GM21576 (cell line): ENCODE measurements at regions not wholly inside any gene's neighbourhood (a gene's known extent, or its start where the extent isn't known, plus 50 kb on each side); places are given as distances from the start of the nearest gene placed in this dataset.

Source experiments
- ATAC-seq: cut with Tn5 transposase; IDR thresholded peaks from one replicate; pipeline ENCODE4 v1.9.1; 2021; ENCODE audit warnings: mild to moderate bottlenecking, moderate library complexity; ENCODE audit not compliant: unreplicated experiment

DNA sequence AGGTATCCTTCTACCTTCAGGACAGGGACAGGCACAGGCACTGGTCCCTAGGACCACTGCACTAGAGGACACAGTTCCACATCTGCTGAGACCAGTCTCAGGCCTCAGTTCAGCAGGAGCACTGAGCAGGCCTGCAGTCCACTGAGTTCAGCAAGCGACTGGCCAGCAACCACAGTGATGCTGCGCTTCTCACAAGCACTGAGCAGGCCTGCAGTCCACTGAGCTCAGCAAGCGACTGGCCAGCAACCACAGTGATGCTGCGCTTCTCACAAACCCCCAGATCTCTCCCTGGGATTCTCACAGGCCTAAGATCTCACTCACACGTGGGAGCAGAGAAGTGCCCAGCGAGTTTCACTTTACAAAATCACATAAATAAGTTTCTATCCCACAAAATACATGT lies 140.6 kb downstream of the IRS2 start:
- no peak for ATAC-seq

DNA sequence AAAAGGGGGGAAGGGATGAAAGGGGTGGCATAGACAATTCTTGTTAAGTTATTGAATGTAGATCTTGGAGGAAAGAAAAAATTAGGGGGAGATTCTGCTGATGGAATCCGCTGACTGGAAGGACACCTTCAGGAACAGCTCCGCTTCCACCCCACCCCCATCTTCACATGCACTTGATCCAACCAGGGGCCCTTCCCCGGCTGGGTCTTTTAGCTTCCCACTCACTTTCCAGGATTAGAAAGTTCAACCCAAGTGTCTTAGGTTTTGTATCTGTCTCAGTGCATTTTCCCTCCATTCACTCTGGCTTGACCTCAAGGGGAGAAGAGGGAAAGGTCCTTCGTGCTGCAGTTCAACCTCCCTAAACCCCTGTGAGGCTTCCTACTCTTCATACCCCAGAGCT lies 141.4 kb downstream of the IRS2 start:
- no peak for ATAC-seq

DNA sequence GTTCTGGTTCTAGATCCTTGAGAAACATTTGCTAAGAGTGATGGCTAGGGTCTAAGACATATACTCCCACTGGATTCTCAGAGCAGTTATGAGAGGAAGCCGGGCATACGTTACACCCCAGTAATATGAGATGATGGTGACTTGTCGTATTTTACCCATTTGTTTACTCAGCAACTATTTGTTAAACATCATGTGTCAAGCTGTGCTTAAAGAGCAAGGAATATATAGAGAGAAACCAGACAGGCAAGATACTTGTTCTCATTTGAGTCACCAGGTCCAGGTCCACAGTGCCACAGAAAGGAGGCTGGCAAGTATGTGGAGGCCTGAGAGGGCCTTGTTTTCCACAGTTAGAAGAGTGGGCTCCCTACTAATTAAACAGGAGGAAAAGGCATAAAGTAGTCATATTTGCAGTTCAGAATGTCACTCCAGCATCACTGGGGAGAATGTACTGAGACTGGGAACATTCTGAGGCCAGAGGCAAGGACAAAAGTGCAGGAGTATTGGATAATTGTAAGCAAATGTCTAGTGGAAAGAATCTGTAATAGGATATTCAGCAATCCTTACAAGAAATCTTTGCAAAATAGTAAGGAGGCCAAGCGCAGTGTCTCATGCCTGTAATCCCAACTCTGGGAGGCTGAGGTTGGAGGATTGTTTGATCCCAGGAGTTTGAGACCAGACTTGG lies 142.2 kb downstream of the IRS2 start:
- ATAC-seq: no peak

DNA sequence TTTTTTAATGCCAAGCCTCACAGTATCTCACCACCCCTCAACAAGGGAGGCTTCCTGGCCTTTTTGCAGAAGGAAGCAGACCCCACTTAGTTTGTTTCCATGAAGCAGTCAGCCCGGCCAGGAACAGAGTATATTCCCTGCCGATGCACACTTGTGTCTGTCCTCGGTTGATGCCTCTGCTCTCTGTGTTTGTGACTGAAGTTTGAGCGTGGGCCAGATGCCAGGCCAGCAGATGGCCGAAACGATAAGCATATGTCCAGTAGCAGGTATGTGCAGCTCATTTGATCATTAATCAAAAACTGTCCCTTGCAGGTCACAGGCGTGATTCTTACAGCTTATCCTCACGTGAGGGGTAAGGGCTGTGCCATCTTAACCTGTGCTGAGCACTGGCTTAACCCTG lies 144.0 kb downstream of the IRS2 start:
- ATAC-seq: no peak

DNA sequence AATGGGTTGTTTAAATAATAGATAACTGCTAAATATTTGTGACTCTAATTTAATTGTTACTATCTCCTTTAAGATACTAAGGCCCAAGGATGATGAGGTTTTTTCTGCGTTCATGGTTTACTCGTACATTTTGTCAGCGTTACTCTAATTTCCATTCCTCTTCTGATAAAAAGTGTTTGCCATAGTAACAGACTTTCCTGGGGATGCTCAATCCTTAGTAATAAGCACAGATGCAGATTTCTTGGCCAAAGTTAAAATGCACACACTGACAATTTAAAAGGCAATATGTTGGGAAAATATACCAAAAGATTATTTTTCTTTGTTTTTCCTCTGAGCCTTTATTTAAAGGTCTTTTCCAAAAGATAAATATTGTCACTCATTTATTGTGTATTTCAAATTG lies 149.6 kb downstream of the IRS2 start:
- ATAC-seq: no peak

DNA sequence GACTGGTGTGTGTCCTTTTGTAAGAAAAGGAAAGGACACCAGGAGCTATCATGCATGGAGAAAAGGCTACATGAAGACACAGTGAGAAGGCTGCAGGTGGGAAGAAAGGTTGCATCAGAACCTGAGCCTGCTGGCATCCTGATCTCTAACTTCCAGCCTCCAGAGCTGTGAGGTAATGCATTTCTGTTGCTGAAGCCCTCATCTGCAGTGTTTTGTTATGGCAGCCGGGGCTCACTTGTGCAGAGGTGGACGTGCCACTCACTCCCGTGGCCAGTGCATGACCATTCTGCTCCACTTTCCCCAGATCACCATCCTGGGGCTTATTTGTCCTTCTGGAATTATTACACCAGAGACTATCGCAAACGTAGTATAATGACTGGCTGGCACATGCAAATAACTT lies 155.3 kb downstream of the IRS2 start:
- no peak for ATAC-seq

DNA sequence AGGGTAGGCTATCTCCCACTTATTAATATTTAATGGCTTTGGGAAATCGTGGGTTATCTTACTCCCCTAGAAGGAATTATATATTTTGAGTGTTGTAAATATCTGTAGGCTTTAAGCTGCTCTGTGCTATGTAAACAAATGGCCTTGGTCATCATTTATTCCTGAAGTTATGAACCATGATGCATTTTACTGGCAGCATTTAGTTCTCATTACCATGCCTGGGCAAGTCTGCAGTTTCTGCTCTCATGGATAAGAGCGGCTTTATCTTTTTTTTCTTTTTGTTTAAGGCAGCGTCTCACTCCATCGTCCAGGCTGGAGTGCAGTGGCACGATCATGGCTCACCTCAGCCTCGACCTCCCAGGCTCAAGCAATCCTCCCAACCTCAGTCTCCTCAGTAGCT lies 156.1 kb downstream of the IRS2 start:
- ATAC-seq: no peak

DNA sequence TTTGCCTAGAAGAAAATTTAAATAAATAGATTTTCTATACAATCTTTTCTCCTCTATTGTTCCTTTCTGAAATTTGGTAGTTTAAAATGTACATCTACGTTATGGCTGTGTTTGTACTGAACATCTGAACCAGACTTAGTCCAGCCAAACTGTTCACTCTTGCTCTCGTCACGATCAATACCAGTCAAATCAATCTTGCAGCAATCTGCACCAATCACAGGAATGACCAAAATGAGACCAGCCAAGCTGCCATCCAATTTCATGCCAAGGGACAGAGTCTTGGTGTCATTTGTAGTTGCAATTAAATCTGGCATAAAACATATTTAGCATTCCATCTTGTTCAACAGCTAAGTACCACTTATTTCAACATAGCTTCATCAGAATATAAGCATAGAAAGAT lies 156.6 kb downstream of the IRS2 start:
- no peak for ATAC-seq

DNA sequence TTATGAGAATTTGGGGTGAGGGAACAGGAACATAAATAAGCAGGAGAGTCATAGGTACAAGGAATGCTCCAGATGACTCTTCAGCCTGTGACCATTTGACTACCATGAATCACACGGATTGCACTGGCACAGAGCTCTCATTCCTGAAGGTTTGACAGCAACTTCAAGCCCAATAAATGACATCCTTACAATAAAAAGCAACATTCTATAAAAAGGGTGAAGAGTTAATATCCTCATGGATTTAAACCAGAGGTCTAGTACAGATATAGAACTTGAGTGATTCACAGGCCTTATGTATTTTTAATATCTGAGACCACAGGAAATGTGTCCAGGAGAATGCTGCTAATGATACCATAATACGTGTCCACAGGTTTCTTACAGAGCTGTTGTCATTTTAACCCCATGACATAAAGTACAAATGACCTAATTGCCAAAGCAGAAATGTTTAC lies 158.1 kb downstream of the IRS2 start:
- no peak for ATAC-seq

DNA sequence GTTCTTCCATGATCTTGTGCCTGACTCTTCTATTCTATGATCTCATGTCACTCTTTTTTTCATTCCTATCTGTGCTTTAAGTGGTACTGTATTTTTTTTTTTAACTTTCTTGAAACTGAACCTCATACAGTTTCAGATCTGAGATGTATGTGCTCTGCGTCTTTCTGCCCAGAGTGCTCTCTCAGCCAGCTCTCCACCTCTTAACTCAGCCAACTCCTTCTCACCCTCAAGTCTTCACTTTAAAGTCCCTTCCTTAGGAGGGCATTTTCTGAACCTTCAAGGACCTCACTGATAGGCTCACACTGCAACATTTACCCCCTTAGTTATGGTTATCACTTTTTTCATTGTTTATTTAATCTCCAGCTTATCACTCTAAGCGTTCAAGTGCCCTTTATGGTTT lies 158.7 kb downstream of the IRS2 start:
- no peak for ATAC-seq

DNA sequence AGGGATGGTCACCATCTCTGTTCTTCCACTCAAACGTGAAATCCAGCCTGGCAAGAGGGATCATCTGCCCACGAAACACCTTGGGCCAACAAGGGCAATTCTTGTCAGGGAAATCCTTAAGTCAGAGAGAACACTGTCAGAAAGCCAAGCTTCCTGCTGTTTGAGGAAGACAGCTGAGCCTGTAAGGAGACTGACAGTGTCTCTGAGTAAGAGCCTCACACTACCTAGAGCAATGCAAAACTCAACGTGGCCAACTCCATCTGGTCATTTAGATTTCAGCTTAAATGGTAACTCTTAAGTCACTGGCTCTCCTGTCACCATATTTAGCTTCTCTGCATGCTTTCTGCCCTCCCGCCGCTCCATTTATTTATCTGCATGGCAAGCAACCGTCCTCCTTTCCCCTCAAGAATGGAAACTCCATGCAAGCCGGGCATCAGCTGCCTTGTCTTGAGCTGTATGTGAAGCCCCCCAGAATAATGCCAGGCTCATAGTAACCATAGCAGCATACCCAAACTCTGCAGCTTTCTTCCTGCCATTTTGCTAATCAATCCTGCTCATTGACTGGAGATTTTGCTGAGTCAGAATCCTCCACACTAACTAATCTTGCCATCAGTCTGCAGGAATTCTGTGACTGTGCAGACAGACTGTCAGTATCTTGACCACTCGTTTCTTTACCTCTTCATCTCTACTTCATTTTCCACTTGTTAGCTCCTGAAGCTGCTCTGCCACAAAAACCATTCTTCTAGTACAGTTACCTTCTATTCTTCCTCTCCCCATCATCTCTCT lies 159.8 kb downstream of the IRS2 start:
- ATAC-seq: no peak

DNA sequence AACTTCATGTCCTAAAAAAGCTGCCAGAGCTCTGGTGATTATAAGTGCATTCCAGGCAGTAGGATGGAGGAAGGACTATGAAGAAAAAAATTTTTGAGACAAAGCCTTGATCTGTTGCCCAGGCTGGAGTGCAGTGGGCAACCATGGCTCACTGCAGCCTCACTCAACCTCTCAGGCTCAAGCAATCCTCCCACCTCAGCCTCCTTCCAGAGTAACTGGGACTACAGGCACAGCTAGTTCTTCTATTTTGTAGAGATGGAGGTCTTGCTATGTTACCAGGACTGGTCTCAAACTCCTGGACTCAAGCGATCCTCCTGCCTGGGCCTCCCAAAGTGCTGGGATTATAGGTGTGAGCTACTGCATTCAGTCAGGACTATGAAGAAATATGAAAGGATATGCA lies 161.2 kb downstream of the IRS2 start:
- ATAC-seq: no peak

DNA sequence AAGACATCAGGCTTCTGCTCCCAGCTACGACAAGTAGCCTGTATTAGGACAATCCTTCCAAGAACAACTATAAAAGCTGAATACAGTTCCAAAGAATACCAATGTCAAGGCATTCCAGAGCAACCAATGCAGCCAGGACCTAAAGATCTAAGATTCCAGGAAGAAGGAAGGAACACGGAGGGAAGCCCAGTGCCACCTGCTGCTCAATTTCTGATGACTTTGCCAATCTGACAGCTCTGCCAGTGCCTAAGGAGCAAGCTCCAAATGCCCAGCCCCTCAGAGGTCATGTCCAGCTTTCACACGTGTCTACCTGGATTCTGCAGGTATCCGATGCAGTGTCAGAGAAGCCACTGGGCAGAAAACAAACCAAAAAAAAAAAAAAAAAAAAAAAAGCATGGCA lies 164.4 kb downstream of the IRS2 start:
- no peak for ATAC-seq

DNA sequence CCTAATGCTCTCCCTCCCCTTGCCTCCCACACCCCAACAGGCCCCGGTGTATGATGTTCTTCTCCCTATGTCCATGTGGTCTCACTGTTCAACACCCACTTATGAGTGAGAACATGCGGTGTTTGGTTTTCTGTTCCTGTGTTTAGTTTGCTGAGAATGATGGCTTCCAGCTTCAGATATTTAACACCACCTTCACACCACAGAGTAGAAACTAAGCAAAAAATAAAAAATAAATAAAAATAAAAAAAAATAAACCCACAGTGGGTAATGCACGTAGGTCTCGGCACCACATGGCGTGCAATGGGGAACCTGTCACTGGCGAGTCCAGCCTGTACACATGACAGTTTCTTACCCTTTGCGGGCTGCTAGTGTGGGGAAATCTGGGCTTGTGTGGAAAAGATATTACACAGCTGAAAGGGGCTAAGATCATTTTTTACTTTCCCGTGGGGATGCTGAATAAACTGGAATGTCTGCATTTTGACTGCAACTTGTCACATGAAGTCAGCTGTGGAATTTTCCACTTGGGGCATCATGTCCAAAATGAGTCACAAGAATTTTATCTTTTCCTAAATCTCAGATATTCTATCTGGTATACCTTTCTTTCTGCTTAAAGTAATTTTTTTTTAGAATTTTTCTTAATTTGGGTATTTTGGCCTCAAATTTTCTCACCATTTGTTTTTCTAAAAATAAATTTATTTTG lies 170.5 kb downstream of the IRS2 start:
- no peak for ATAC-seq

DNA sequence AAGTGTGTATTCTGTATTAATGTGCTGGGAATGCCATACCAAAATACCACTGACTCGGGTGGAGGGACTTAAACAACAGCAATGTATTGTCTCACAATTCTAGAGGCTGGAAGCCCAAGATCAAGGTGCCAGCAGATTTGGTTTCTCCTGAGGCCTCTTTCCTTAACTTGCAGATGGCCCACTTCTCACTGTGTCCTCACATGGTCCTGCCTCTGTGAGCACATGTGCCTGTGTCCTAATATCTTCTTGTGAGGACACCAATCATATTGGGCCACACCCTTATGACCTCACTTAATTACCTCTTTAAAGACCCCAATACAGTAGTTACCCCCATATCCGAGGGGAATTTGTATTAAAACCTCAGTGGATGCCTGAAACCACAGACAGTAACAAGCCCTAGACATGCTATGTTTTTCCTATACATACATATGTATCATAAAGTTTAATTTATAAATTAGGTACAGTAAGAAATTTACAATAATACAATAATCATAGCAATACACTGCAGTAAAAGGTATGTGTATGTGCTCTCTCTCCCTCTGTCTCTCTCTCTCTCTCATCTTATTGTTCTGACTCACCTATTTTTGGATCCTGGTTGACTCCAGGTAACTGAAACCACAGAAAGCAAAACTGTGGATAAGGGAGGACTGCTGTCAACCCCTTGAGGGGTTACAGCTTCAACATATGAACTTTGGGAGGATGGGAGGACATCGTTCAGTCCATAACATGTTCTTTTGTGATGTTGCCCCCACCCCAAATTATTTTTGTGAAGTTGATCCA lies 174.3 kb downstream of the IRS2 start:
- no peak for ATAC-seq

DNA sequence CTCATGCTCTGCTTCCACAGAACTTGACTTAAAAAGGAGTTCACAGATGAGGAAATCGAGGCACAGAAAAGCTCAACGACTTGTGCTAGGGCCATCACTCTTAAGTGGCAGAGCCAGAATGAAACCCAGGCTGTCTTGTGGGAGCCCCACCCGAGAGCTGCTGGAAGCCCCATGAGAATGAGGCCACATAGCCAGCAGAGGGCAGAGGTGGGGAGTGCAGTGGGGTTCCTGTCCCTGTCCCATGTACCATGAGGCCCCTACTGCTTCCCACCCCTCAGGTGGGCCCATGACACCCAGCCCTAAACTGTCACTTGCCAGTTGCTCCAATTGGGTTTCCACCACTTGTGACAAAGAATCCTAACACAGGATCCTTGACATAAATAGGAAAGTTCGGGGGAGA lies 175.9 kb downstream of the IRS2 start:
- ATAC-seq: no peak

DNA sequence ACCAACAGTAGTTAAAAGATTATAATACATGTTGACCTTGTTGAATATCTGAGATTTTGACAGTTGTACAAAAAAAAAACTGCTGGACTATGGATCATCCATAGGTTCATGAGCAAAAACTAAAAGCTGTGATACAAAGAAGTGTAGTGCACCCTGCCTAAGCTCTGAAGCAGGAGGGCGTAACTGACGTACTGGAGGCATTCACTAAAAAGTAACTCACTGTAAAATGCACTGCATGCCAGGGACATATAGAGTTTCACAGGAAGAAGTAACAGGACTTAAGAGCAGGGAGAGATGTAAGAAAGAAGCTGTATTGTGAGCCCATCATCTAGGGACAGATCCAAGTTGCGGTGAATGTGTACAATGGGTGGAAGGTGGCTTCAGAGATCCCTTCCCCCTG lies 177.9 kb downstream of the IRS2 start:
- ATAC-seq: no peak

DNA sequence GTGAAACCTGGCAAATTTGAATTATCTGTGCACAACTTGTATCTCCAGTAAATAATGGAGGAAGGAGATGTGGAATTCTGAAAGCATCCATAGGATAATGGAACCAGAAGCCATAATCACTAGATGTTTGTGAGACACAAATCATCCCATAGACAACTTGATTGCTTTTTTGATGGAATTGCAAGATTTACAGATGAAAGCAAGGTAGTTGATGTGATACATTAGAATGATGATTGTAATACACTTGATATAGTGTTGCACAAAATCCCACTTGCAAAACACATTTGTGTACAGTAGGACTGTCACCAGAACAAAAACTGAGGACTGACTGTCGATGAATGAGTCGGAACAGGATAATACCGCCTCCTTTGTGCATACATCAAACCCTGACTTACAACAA lies 178.3 kb downstream of the IRS2 start:
- ATAC-seq: no peak

DNA sequence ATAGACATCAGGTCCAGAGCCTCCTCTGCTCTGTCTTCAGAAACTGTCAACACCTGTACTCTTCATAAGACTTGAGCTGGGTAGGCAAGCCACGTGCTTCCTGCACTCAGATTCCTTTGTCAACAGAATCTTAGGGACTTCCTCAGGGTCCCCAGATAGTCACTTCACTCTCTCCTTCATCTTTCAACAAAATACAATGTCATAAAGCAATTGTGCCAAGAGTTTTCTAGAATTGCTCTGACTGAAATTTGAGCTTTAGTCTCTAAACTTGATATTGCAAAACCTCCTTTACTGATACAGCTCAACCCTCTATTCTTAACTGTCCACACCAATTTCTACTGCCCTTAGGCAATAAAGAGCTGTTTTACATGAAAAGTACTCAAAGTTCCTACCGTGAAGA lies 179.9 kb downstream of the IRS2 start:
- no peak for ATAC-seq

DNA sequence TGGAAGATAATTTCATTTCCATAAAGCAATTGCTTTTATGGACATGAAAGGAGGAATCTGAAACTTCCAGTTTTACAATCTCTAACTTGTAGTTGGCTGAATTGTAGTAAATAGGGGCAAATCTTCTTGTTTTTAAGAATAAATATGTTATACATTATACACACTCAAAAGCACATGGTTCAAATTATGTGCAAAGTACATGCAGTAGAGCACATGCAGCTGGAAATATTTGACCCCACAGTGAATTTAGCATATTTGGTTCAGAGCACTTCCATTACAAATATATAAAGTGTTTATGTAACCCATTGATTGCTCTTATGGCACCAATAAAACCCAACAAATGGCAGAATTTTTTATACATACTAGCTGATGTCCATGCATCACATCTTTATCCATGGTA lies 180.5 kb downstream of the IRS2 start:
- no peak for ATAC-seq

DNA sequence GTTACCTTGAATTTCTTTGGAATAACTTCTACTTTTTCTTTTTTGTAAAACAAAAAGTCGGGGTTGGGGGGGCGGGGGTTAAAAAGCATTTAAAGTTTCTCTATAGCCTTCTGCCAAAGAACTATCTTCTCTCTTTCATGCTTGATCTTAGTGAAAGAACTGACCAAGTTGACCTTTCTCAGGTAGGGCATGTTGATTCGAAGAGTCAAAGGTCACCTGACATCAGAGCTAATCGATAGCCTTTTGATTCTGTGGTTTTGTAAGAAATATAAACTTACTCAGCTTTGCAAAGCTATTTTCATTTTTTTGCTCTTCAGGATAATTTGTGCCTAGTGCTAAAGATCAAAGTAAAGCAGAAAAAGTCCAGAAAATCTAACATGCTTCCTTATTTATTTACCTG lies 181.5 kb downstream of the IRS2 start:
- no peak for ATAC-seq
